ENCODE measurements at regions not wholly inside any gene's neighbourhood (a gene's known extent, or its start where the extent isn't known, plus 50 kb on each side); places are given as distances from the start of the nearest gene placed in this dataset.

DNA sequence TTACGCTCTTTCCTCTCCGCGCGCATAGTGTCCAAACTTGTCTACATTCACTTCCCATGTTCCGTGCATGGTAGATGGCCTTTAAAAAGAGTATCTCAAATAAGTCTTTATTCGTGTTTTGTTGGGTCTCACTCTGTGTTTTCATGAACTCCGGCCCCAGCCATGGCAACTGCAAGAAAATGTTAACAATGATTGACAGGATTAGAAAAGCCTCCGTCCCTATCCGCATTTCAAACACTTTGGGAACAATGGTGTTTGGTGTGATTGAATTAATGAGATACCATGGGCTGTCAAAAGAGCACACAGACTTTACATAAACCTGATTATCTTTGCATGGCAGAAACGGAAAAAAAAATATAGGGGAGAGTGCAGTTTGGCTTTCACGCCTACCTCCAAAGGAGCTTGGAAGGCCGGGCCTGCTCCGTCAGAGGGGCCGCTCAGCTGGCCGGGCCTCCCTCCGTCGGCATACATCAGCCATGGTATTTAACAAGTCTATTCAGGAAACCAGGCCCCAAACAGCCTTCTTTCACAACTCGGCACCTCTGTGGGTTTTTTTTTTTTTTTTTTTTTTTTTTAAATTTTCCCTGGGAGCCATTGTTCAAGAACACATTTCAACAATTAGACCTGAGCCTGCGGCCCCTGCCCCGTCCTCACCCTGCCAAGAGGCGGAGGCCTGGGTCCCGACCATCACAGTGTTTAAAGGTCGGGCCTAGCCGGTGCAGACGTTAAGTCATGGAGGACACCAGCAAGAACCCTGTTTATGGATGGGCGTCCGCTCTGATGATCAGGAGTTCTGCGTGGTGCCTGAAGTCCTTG is 323.8 kb upstream of the IRX4 start:
- Histone ChIP-seq H3K36me3 (ENCODE audit: control insufficient read depth in 2 of 2, extremely low read depth in 1 of 2, insufficient read depth in 2 of 2, low read length in 2 of 2) (no peaks in the 10 kb centered on the region), H3K4me2 (ENCODE audit: insufficient read depth, low read length) (no peak overlapping the region), H3K27me3 (ENCODE audit: control insufficient read depth in 2 of 2, insufficient read depth in 2 of 2, low read length in 2 of 2) (no peaks in the 10 kb centered on the region), H3K27ac (ENCODE audit: insufficient read depth, low read depth, low read length) (no peak overlapping the region), H3K9me1 (replicated peaks; ENCODE audit: control insufficient read depth, extremely low read depth, insufficient read depth, low read length) (no peaks in the 10 kb centered on the region), H3K9ac (replicated peaks; ENCODE audit: extremely low read depth, insufficient read depth, low read length) (no peak overlapping the region), H3K4me3 (replicated peaks in 1 of 3; ENCODE audit: insufficient read depth in 1 of 3, low read depth in 1 of 3, low read length in 3 of 3) (no peak overlapping the region), H3K79me2 (ENCODE audit: control insufficient read depth, insufficient read depth, low read length) (no peaks in the 10 kb centered on the region), H2AFZ (ENCODE audit: low read depth, low read length) (no peak overlapping the region), H3K4me1 (ENCODE audit: control insufficient read depth, extremely low read depth, insufficient read depth, low read length) (no peaks in the 10 kb centered on the region), H3K9me3 (replicated peaks; ENCODE audit: control insufficient read depth, insufficient read depth, low read length) (peaks cover 7% of the 10 kb centered on the region), H4K20me1 (replicated peaks; ENCODE audit: control insufficient read depth, extremely low read depth, insufficient read depth, low read length) (no peaks in the 10 kb centered on the region)
- CTCF ChIA-PET = no interaction called here
- no peak for TF ChIP-seq POLR2A (IDR thresholded peaks at IDR 0.05; ENCODE audit: low read depth, low read length)
- TF ChIP-seq, protein P1, sequence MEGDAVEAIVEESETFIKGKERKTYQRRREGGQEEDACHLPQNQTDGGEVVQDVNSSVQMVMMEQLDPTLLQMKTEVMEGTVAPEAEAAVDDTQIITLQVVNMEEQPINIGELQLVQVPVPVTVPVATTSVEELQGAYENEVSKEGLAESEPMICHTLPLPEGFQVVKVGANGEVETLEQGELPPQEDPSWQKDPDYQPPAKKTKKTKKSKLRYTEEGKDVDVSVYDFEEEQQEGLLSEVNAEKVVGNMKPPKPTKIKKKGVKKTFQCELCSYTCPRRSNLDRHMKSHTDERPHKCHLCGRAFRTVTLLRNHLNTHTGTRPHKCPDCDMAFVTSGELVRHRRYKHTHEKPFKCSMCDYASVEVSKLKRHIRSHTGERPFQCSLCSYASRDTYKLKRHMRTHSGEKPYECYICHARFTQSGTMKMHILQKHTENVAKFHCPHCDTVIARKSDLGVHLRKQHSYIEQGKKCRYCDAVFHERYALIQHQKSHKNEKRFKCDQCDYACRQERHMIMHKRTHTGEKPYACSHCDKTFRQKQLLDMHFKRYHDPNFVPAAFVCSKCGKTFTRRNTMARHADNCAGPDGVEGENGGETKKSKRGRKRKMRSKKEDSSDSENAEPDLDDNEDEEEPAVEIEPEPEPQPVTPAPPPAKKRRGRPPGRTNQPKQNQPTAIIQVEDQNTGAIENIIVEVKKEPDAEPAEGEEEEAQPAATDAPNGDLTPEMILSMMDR (IDR thresholded peaks at IDR 0.05; ENCODE audit: extremely low read depth in 1 of 2, insufficient read depth in 1 of 2, low read depth in 1 of 2, low read length in 2 of 2) = no peak
- no peak for TF ChIP-seq MYC (IDR thresholded peaks at IDR 0.05; ENCODE audit: low read depth, low read length)
- no peak for TF ChIP-seq JUN (IDR thresholded peaks at IDR 0.05; ENCODE audit: borderline replicate concordance, insufficient read depth, insufficient read length, low read depth)
- TF ChIP-seq FOS (IDR thresholded peaks at IDR 0.05; ENCODE audit: borderline replicate concordance, insufficient read depth, low read length) = no peak
- TF ChIP-seq EZH2 (IDR thresholded peaks at IDR 0.05; ENCODE audit: borderline replicate concordance, low read depth, low read length, severe bottlenecking) = no peak
- no peak for TF ChIP-seq GATA2 (IDR thresholded peaks at IDR 0.05; ENCODE audit: insufficient read depth, insufficient read length, low read depth, low read length)
- TF ChIP-seq, protein P2, sequence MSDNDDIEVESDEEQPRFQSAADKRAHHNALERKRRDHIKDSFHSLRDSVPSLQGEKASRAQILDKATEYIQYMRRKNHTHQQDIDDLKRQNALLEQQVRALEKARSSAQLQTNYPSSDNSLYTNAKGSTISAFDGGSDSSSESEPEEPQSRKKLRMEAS (IDR thresholded peaks at IDR 0.05; ENCODE audit: insufficient read depth, insufficient read length) = no peak
- no peak for TF ChIP-seq POLR2AphosphoS5 (IDR thresholded peaks at IDR 0.05; ENCODE audit: insufficient read depth, low read depth, low read length)
- dilution Hi-C loops (cut with MboI; ENCODE audit: extremely low pct_ligation_motif_present, low sequenced_read_pairs) (no loop called here), intact Hi-C loops (cut with micrococcal nuclease) (no loop called here)
- no TSS peak for BruUV-seq (replicated peaks)
- POLR2A ChIA-PET = no interaction called here
- no peak for DNase-seq (ENCODE audit: low read depth, low spot score)
- no peak for FAIRE-seq

Measured in endothelial cell of umbilical vein (primary cell).